Loucy (cell line): ENCODE measurements at regions not wholly inside any gene's neighbourhood (a gene's known extent, or its start where the extent isn't known, plus 50 kb on each side); places are given as distances from the start of the nearest gene placed in this dataset.

ENCODE experiments used
- H2AFZ ChIP-seq: fragments of 200-600 bp; sonication (generic); 2 replicates; pipeline ENCODE4 v1.6.0; 2016; ENCODE audit warnings: antibody characterized with exemption, mild to moderate bottlenecking, low read length, moderate library complexity
- H3F3A ChIP-seq: fragments of 200-600 bp; 2 replicates; pipeline ENCODE4 v1.6.0; 2016; ENCODE audit warnings: antibody characterized with exemption, low read depth, mild to moderate bottlenecking
- H3K27me3 ChIP-seq: fragments of 200-600 bp; sonication (generic); 2 replicates; pipeline ENCODE4 v1.6.1; 2014; ENCODE audit warnings: low read length, mild to moderate bottlenecking; ENCODE audit not compliant: insufficient read depth, poor library complexity, severe bottlenecking
- H3K36me3 ChIP-seq: fragments of 200-600 bp; sonication (generic); 2 replicates; pipeline ENCODE4 v1.6.1; 2016; ENCODE audit warnings: low read length; ENCODE audit not compliant: insufficient read depth
- H3K4me1 ChIP-seq: fragments of 200-600 bp; sonication (generic); 2 replicates; pipeline ENCODE4 v1.5.1; 2014; ENCODE audit warnings: low read length, mild to moderate bottlenecking; ENCODE audit not compliant: insufficient read depth, poor library complexity, severe bottlenecking
- H3K4me2 ChIP-seq: fragments of 200-600 bp; sonication (generic); 2 replicates; pipeline ENCODE4 v1.6.0; 2014; ENCODE audit warnings: antibody characterized with exemption, low read length, low read depth, mild to moderate bottlenecking; ENCODE audit not compliant: poor library complexity, severe bottlenecking
- H3K4me3 ChIP-seq: fragments of 200-600 bp; sonication (generic); 2 replicates; pipeline ENCODE4 v1.5.1; 2014; ENCODE audit warnings: low read length, mild to moderate bottlenecking, mixed read lengths; ENCODE audit not compliant: poor library complexity, severe bottlenecking
- H3K79me2 ChIP-seq: fragments of 200-600 bp; sonication (generic); 2 replicates; pipeline ENCODE4 v1.6.1; 2014; ENCODE audit warnings: low read length; ENCODE audit not compliant: insufficient read depth
- H3K9ac ChIP-seq: fragments of 200-600 bp; sonication (generic); 2 replicates; pipeline ENCODE4 v1.6.0; 2014; ENCODE audit warnings: mild to moderate bottlenecking, low read depth, low read length, moderate library complexity; ENCODE audit not compliant: poor library complexity, severe bottlenecking
- H3K9me2 ChIP-seq: fragments of 200-600 bp; sonication (generic); replicated peaks from 2 replicates; pipeline ENCODE4 v1.6.1; 2016; ENCODE audit warnings: low read depth, low read length, mixed read lengths
- H3K9me3 ChIP-seq: fragments of 200-600 bp; sonication (generic); 2 replicates; pipeline ENCODE4 v1.6.1; 2014; ENCODE audit warnings: mild to moderate bottlenecking, antibody characterized with exemption, low read length, low read depth; ENCODE audit not compliant: insufficient read depth
- H4K20me1 ChIP-seq: fragments of 200-600 bp; sonication (generic); 2 replicates; pipeline ENCODE4 v1.6.0; 2014; ENCODE audit warnings: antibody characterized with exemption, low read length, mild to moderate bottlenecking; ENCODE audit not compliant: insufficient read depth, poor library complexity, severe bottlenecking
- EZH2phosphoT487 ChIP-seq: fragments of 200-600 bp; IDR thresholded peaks from 2 replicates; pipeline ENCODE4 v1.6.1; 2018; ENCODE audit warnings: antibody characterized with exemption, mild to moderate bottlenecking, moderate library complexity, borderline replicate concordance
- TF ChIP-seq, protein P1 (sequence below): fragments of 200-600 bp; sonication (generic); conservative IDR thresholded peaks from 2 replicates; pipeline ENCODE4 v1.5.1; 2014; ENCODE audit warnings: mild to moderate bottlenecking, antibody characterized with exemption, low read length

- Histone ChIP-seq H4K20me1 (no peaks in the 10 kb centered on the region), H3K4me2 (no peak overlapping the region), H3F3A (no peaks in the 10 kb centered on the region), H3K9ac (no peak overlapping the region), H2AFZ (no peak overlapping the region), H3K27me3 (no peaks in the 10 kb centered on the region), H3K9me3 (no peaks in the 10 kb centered on the region), H3K9me2 (no peaks in the 10 kb centered on the region), H3K79me2 (no peaks in the 10 kb centered on the region), H3K4me1 (no peaks in the 10 kb centered on the region), H3K36me3 (no peaks in the 10 kb centered on the region), H3K4me3 (no peak overlapping the region)
- TF ChIP-seq EZH2phosphoT487 = no peak
- TF ChIP-seq, protein P1, sequence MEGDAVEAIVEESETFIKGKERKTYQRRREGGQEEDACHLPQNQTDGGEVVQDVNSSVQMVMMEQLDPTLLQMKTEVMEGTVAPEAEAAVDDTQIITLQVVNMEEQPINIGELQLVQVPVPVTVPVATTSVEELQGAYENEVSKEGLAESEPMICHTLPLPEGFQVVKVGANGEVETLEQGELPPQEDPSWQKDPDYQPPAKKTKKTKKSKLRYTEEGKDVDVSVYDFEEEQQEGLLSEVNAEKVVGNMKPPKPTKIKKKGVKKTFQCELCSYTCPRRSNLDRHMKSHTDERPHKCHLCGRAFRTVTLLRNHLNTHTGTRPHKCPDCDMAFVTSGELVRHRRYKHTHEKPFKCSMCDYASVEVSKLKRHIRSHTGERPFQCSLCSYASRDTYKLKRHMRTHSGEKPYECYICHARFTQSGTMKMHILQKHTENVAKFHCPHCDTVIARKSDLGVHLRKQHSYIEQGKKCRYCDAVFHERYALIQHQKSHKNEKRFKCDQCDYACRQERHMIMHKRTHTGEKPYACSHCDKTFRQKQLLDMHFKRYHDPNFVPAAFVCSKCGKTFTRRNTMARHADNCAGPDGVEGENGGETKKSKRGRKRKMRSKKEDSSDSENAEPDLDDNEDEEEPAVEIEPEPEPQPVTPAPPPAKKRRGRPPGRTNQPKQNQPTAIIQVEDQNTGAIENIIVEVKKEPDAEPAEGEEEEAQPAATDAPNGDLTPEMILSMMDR = no peak
These were observed 183.5 kb upstream of the ADGRL4 start for GRCh38 chr1:79190074-79190473.

DNA sequence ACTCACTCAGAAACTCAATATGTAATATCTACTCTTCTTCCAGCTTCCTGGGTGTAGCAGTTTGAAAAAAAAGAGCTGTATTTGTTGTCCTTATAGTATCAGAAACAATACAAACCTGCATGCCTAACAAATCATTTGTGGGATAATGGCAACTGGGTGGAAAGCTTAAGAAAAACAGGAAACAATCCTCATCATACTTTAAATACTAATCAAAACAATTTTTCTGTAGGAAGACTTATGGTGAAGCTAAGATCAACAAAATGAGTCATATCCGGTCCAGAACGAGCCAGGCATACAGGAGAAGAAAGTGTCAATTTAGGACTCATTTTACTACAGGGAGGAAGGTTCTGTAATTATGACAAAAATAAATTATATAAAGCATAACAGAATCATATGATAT lies 181.8 kb upstream of the ADGRL4 start:
- no peak overlapping the region for H3K9ac ChIP-seq
- H3K79me2 ChIP-seq = no peaks in the 10 kb centered on the region
- H3K4me1 ChIP-seq = no peaks in the 10 kb centered on the region
- no peak overlapping the region for H2AFZ ChIP-seq
- no peak overlapping the region for H3K4me2 ChIP-seq
- H3K27me3 ChIP-seq = no peaks in the 10 kb centered on the region
- no peak for TF ChIP-seq EZH2phosphoT487
- TF ChIP-seq, protein P1 = no peak
- no peaks in the 10 kb centered on the region for H3K9me3 ChIP-seq
- H3K9me2 ChIP-seq = no peaks in the 10 kb centered on the region
- no peaks in the 10 kb centered on the region for H4K20me1 ChIP-seq
- H3F3A ChIP-seq = no peaks in the 10 kb centered on the region
- no peak overlapping the region for H3K4me3 ChIP-seq
- no peaks in the 10 kb centered on the region for H3K36me3 ChIP-seq

GRCh38 chr1:79186260-79186659 lies 179.7 kb upstream of the ADGRL4 start:
- H3K9ac ChIP-seq = no peak overlapping the region
- H3K4me1 ChIP-seq = no peaks in the 10 kb centered on the region

More at GRCh38 chr1:79186260-79186659, 179.7 kb upstream of the ADGRL4 start:
- Histone ChIP-seq H4K20me1 (no peaks in the 10 kb centered on the region), H3K27me3 (no peaks in the 10 kb centered on the region), H3K4me2 (no peak overlapping the region), H3K9me3 (no peaks in the 10 kb centered on the region), H3K4me3 (no peak overlapping the region), H2AFZ (no peak overlapping the region), H3K9me2 (no peaks in the 10 kb centered on the region), H3K79me2 (no peaks in the 10 kb centered on the region), H3F3A (no peaks in the 10 kb centered on the region), H3K36me3 (no peaks in the 10 kb centered on the region)
- no peak for TF ChIP-seq EZH2phosphoT487
- TF ChIP-seq, protein P1 = no peak
